HG02623 (cell line): ENCODE measurements at regions not wholly inside any gene's neighbourhood (a gene's known extent, or its start where the extent isn't known, plus 50 kb on each side); places are given as distances from the start of the nearest gene placed in this dataset.

Experiments
- ATAC-seq: cut with Tn5 transposase; IDR thresholded peaks from one replicate; pipeline ENCODE4 v1.9.1; 2021; ENCODE audit warnings: moderate library complexity; ENCODE audit not compliant: unreplicated experiment

- no peak for ATAC-seq
Observed at GRCh38 chr1:216925962-216926625, 202.9 kb upstream of the ESRRG start.

GRCh38 chr1:216924732-216925131, 201.5 kb upstream of the ESRRG start:
- ATAC-seq, result no peak

GRCh38 chr1:216923601-216924000, 200.4 kb upstream of the ESRRG start:
- ATAC-seq, result no peak

GRCh38 chr1:216922406-216922805, 199.2 kb upstream of the ESRRG start:
- ATAC-seq, result no peak

- ATAC-seq, result no peak
Observed at GRCh38 chr1:216921866-216922265, 198.6 kb upstream of the ESRRG start.

DNA sequence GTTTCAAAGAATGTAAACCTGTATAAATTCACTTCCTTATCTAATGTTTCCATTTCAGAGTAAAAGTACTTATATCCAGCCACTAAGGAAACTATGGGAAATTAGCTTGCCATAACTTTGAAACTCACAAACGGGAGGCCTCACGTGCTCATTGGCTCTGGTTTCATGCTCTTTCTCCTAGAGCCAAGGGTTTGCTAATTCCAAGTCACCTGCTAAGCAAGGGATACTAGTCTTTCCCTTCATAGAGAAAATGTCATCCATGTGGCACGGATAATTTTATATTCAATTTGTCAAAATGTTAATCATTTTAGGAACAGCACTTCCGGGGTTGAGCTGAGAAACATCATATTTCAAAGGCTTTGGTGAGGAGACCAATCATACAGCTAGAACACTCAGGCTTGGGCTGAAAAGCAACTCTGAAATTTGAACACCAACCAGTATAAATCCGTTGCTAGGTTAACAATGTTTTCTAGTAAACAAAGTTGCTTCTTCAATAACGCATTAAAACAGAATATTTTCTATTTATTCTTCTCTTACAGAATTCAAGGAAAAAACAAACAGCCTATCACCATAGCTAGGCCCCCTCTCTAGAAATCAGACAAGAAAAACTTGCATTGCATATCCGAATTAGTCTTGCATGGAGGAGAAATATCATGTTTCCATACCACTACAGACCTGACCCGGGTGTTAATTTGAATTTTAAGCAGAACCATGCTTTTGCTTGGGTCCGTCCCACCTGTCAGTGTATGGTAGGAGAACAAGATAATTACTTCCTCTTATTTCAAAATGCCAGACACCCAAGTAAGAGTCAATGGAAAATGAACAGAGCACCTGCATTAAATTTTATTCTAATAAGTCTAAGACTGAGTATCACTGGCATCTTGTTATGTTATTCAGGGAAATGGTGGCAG, 196.1 kb upstream of the ESRRG start:
- no peak for ATAC-seq

GRCh38 chr1:216916890-216917438, 193.7 kb upstream of the ESRRG start:
- ATAC-seq, result no peak

DNA sequence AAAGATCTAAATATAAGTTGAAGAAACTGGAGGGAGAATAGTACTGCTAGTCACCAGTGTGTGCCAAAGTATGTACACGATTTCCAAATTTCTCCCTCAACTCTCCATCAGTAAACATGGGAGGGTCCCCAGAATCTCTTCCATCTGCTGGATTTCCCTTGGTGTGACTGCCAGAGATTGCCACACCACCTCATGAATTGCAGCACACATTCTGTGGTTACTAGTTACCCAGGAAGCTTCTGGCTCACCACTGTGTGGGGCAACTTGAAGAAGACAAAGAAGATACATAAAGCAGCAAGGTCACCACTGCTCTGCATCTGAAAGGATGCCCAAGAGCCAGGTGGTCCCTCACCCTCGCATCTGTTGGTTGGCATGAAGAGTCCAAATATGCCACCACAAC, 191.7 kb upstream of the ESRRG start:
- ATAC-seq, result no peak

GRCh38 chr1:216913976-216914375, 190.7 kb upstream of the ESRRG start:
- no peak for ATAC-seq

DNA sequence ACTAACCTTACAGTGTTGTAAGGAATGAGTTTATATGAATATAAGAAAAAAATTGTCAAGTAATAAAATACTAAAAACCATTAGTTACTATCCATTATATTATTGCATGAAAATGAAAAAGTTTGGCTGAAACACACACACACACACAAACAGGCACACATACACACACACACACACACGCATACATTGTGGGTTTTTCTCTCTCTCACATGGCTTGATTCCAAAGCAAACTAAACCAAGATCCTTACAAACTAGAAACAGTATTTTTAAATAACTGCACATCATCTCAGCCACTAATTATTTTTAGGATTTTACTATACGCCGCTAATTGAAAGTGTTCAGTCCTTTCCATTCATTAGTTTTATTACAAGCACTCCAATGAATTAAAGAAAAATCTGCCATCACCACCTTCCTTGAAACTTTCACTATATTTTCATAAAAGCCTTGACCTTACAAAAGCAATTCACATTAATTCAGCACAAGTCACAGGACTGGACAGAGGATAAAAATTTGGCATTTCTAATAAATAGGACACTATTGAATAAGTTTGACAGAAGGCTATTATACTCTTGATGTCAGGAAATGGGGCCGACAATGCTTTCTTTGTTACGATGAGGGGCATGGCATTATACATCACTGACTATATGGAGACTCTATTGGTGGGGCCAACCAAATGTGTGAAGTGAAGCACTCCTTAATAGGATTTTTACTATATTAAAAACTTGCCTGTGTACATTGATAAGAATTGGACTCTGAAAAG, 187.0 kb upstream of the ESRRG start:
- no peak for ATAC-seq

DNA sequence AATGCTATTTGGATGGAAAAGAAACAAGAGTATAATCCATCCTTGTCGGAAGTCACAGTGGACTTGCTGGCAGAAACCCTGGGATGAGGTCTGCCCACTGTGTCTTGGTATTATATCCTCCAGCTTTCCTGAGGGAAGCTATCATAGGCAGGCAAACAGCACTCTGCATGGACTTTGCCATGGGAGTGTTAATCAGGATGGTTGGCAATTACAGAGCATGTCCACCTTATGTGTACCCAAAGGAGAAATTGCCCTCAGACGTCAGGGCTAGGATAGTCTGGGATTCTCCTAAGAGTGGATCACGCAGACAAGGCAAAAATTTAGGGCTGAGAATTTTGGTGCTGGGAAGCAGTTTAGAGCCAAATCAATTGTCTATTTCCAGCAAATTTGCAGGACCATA, 184.9 kb upstream of the ESRRG start:
- ATAC-seq, result no peak

DNA sequence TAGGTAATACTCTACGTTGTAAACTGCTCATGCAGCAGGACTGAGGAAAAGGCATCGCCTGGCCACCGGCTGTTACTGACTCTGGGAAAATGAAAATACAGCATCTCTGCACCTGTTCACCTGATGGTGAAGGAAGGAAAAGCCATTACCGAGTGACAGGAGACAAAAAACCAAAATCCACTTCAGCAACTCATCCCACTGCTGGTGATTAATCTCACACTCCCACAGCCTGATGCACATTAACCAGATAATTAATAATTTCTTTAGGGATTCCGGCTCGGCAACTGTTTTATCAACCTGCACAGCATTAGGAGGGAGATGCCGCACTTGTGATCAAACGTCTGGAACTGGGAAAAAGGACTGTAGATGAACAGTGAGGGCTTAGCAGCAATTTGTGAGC, 183.9 kb upstream of the ESRRG start:
- no peak for ATAC-seq

DNA sequence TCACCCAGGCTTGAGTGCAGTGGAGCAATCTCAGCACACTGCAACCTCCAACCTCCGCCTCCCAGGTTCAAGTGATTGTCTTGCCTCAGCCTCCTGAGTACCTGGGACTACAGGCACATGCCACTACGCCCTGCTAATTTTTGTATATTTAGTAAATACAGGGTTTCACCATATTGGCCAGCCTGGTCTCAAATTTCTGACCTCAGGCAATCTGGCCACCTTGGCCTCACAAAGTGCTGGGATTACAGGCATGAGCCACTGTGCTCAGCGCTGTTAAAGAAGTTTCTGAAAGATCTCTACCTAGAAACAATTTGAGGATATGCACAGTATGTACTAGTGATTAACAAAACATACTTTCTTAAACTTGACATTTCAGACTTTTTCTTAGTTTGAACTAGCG, 182.6 kb upstream of the ESRRG start:
- ATAC-seq, result no peak

- no peak for ATAC-seq
Observed at GRCh38 chr1:216905137-216905536, 181.9 kb upstream of the ESRRG start.

DNA sequence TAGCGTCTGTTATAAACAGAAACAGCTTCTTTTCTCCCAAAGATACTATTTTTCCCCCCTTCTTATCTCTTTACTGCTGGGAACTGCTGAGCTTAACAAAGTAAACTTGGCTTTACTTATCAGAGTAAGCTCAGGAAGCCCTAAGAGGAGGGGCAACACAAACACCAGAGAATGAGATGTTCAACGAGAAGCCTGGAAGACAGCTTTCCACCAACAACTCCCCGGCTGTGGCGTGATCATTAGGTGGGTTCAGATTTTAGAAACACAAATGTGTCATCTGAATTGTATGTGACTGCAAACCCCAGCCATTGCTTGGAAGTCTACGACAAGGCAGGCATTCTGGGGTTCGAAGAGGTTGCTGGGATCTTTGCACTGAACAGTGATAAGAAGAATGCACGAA, 181.2 kb upstream of the ESRRG start:
- no peak for ATAC-seq

DNA sequence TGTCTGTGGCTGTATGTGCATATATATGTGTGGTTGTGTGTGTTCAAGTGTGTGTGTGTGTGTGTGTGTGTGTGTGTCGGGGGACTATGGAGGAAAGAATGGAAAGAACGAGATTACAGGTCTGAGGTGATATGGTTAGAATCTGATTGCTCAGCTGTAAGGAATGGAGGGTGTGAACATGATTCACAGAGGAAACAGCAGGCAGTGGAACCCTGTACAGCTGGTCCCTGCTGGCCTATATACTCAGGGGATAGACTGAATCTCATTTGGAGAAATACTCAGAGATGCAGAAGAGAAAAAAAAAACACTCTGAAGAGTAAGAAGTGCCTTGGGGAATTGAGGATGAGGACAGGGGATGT, 180.1 kb upstream of the ESRRG start:
- ATAC-seq, result no peak

GRCh38 chr1:216902669-216903381, 179.6 kb upstream of the ESRRG start:
- no peak for ATAC-seq

- ATAC-seq, result no peak
Observed at GRCh38 chr1:216900116-216900620, 176.9 kb upstream of the ESRRG start.

GRCh38 chr1:216898801-216899200, 175.6 kb upstream of the ESRRG start:
- no peak for ATAC-seq

DNA sequence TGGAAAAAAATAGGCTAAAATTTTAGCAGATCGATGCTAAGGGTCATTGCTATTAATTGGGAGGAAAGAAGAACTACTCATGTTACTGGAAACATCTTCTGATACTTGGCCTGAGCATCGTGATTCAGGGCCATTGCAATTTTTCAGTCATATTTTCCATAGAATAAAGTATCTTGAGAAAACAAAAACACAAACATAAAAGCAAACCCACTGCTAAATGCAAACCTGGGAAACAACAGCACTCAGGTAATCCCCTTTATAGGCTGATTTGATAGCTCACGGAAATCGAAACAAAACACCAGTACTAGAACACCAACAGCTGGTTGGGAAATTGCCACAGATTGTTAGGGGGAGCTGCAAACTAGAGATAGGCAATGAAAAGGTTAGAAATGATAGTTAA, 172.9 kb upstream of the ESRRG start:
- ATAC-seq, result no peak

- no peak for ATAC-seq
Observed at GRCh38 chr1:216894494-216894893, 171.3 kb upstream of the ESRRG start.
